Esophagus squamous epithelium (tissue), 4 donors: ENCODE measurements at regions not wholly inside any gene's neighbourhood (a gene's known extent, or its start where the extent isn't known, plus 50 kb on each side); places are given as distances from the start of the nearest gene placed in this dataset.

ENCODE experiments used
- POLR2A ChIP-seq, 4 donors: fragments of 450-650 bp; IDR thresholded peaks; one replicate each; pipeline ENCODE4 v1.6.1; 2017; ENCODE audit warnings: antibody characterized with exemption in 4 of 4, mild to moderate bottlenecking in 4 of 4, moderate library complexity in 3 of 4
- TF ChIP-seq, protein P1 (sequence below), 6 experiments: fragments of 450-650 bp in 4 of 6; fragments of 200-600 bp in 2 of 6; sonication (generic) in 2 of 6; IDR thresholded peaks; one replicate each; pipeline ENCODE4 v1.5.1; 2016 to 2019; ENCODE audit warnings: antibody characterized with exemption in 6 of 6, mild to moderate bottlenecking in 4 of 6, moderate library complexity in 4 of 6

DNA sequence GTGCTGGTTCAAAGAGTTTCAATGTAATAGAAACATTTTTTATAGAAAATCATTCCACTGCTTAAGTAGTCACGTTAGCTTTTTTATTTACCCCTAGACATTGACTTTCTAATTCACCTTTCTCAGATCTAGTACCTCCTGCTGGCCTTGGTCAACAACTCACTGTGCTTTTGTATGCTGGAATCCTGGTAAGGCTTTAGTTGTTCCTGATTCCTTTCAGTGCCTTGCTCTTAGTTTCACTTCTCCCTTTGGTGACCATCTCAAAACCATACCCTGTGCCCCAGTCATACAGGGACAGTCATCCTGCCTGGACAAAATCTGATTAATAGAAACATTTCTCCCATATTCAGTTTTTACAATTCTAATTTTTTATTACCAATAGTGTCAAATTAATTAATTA lies 130.2 kb downstream of the GPR37 start:
- TF ChIP-seq, protein P1, sequence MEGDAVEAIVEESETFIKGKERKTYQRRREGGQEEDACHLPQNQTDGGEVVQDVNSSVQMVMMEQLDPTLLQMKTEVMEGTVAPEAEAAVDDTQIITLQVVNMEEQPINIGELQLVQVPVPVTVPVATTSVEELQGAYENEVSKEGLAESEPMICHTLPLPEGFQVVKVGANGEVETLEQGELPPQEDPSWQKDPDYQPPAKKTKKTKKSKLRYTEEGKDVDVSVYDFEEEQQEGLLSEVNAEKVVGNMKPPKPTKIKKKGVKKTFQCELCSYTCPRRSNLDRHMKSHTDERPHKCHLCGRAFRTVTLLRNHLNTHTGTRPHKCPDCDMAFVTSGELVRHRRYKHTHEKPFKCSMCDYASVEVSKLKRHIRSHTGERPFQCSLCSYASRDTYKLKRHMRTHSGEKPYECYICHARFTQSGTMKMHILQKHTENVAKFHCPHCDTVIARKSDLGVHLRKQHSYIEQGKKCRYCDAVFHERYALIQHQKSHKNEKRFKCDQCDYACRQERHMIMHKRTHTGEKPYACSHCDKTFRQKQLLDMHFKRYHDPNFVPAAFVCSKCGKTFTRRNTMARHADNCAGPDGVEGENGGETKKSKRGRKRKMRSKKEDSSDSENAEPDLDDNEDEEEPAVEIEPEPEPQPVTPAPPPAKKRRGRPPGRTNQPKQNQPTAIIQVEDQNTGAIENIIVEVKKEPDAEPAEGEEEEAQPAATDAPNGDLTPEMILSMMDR (IDR thresholded peaks at IDR 0.05), result no peak
- no peak for TF ChIP-seq POLR2A (IDR thresholded peaks at IDR 0.05)
